ENCODE measurements at regions not wholly inside any gene's neighbourhood (a gene's known extent, or its start where the extent isn't known, plus 50 kb on each side); places are given as distances from the start of the nearest gene placed in this dataset.

- FAIRE-seq (no peak), DNase-seq (ENCODE audit: low read depth in 1 of 2, low spot score in 2 of 2) (no peak)
- no peak overlapping the region for H4K8ac ChIP-seq (ENCODE audit: extremely low read depth, insufficient read depth, low read length)
- H3K79me1 ChIP-seq (ENCODE audit: low read depth, low read length): no peaks in the 10 kb centered on the region
- no peak overlapping the region for H4K91ac ChIP-seq (replicated peaks; ENCODE audit: insufficient read length, low read length)
- no peaks in the 10 kb centered on the region for H4K20me1 ChIP-seq (replicated peaks in 1 of 2; ENCODE audit: control insufficient read depth in 1 of 2, insufficient read depth in 2 of 2, low read length in 2 of 2)
- no peaks in the 10 kb centered on the region for H3K79me2 ChIP-seq (ENCODE audit: control insufficient read depth in 1 of 2, insufficient read depth in 2 of 2, low read length in 2 of 2)
- H2AFZ ChIP-seq (ENCODE audit: low read length): no peak overlapping the region
- H3K14ac ChIP-seq (ENCODE audit: insufficient read length): no peak overlapping the region
- 80% methylated on average over 6 of the region's 6 CpGs; no CpG with 5 or more reads in 1 of the 2 experiments for WGBS, 2 experiments (ENCODE audit: extremely low coverage in 1 of 2, insufficient coverage in 1 of 2, insufficient read length in 1 of 2, insufficient replicate concordance in 2 of 2, low coverage in 1 of 2, low lambda C conversion rate in 2 of 2, missing lambda C conversion rate in 1 of 2)
- H2AK5ac ChIP-seq (ENCODE audit: low read depth, low read length): no peak overlapping the region
- ChIA-PET CTCF (ENCODE audit: partially characterized antibody) (no interaction called here), POLR2A (ENCODE audit: partially characterized antibody) (no interaction called here)
- H3K4me2 ChIP-seq (ENCODE audit: insufficient read depth in 1 of 2, low read depth in 2 of 2, low read length in 2 of 2): no peak overlapping the region
- H3K4me1 ChIP-seq (replicated peaks in 1 of 4; ENCODE audit: control insufficient read depth in 3 of 4, insufficient read depth in 4 of 4, low read length in 3 of 4): no peaks in the 10 kb centered on the region
- H3K36me3 ChIP-seq (ENCODE audit: control insufficient read depth in 2 of 4, insufficient read depth in 4 of 4, low read length in 3 of 4): no peaks in the 10 kb centered on the region
- no peak overlapping the region for H2BK15ac ChIP-seq (ENCODE audit: low read length)
- H3K56ac ChIP-seq (replicated peaks; ENCODE audit: insufficient read length, low read depth, low read length): no peak overlapping the region
- no peak overlapping the region for H4K5ac ChIP-seq (ENCODE audit: insufficient read length, low read depth, low read length)
- H3K4me3 ChIP-seq (ENCODE audit: extremely low read depth in 1 of 4, insufficient read depth in 2 of 4, low read depth in 3 of 4, low read length in 4 of 4): no peak overlapping the region
- no peaks in the 10 kb centered on the region for H3K9me3 ChIP-seq (ENCODE audit: insufficient read depth in 2 of 2, low read depth in 1 of 2, low read length in 1 of 2)
- H2BK5ac ChIP-seq (ENCODE audit: low read depth, low read length): no peak overlapping the region
- no peak overlapping the region for H2BK120ac ChIP-seq (replicated peaks; ENCODE audit: low read depth, low read length)
- H3K23ac ChIP-seq (ENCODE audit: insufficient read length): no peak overlapping the region
- H3K27ac ChIP-seq (ENCODE audit: low read depth, low read length): no peak overlapping the region
- no peak overlapping the region for H3K9ac ChIP-seq (replicated peaks in 1 of 4; ENCODE audit: extremely low read depth in 1 of 4, low read depth in 3 of 4, low read length in 3 of 4)
- no peak overlapping the region for H3K18ac ChIP-seq (ENCODE audit: extremely low read depth, low read length)
- H3K4ac ChIP-seq (replicated peaks; ENCODE audit: insufficient read length, low read depth, low read length): no peak overlapping the region
- no peak overlapping the region for H2BK20ac ChIP-seq (ENCODE audit: low read length)
- H2BK12ac ChIP-seq (ENCODE audit: low read depth, low read length): no peak overlapping the region
- H3K27me3 ChIP-seq (replicated peaks in 1 of 4; ENCODE audit: control insufficient read depth in 3 of 4, extremely low read depth in 1 of 4, insufficient read depth in 3 of 4, low read length in 3 of 4): no peaks in the 10 kb centered on the region
- H3K23me2 ChIP-seq (ENCODE audit: low read depth, low read length): no peaks in the 10 kb centered on the region
- TF ChIP-seq USF2 (IDR thresholded peaks at IDR 0.05; ENCODE audit: low read length) (no peak), KDM5A (IDR thresholded peaks at IDR 0.05; ENCODE audit: low read length) (no peak), GTF2F1 (IDR thresholded peaks at IDR 0.05; ENCODE audit: borderline replicate concordance, low read depth, low read length) (no peak), ATF2 (IDR thresholded peaks at IDR 0.05; ENCODE audit: low read length) (no peak), PHF8 (conservative IDR thresholded peaks at IDR 0.05; ENCODE audit: low read depth, low read length) (no peak), HDAC6 (IDR thresholded peaks at IDR 0.05; ENCODE audit: low read depth, low read length) (no peak), SIRT6 (IDR thresholded peaks at IDR 0.05; ENCODE audit: low read length) (no peak), POLR2AphosphoS5 (IDR thresholded peaks at IDR 0.05; ENCODE audit: low read depth, low read length) (no peak), CREB1 (IDR thresholded peaks at IDR 0.05) (no peak), RFX5 (IDR thresholded peaks at IDR 0.05; ENCODE audit: borderline replicate concordance, low read depth, low read length) (no peak), SAP30 (IDR thresholded peaks at IDR 0.05; ENCODE audit: insufficient read depth, insufficient replicate concordance, low read length) (no peak)
These were observed 68.3 kb upstream of the SPANXB1 start for GRCh38 chrX:140933874-140934655.

Data from H1 (cell line).